OCI-LY3 (cell line): ENCODE measurements at regions not wholly inside any gene's neighbourhood (a gene's known extent, or its start where the extent isn't known, plus 50 kb on each side); places are given as distances from the start of the nearest gene placed in this dataset.

Source experiments
- CTCF ChIP-seq: fragments of 200-600, 300-600 bp; sonication (generic); IDR thresholded peaks from 2 replicates; pipeline ENCODE4 v1.5.1; 2014; ENCODE audit warnings: antibody characterized with exemption, low read length, low read depth
- EZH2phosphoT487 ChIP-seq: fragments of 200-600 bp; shearing (Covaris generic); IDR thresholded peaks from 2 replicates; pipeline ENCODE4 v1.6.1; 2018; ENCODE audit warnings: antibody characterized with exemption, mixed run types, low read depth

DNA sequence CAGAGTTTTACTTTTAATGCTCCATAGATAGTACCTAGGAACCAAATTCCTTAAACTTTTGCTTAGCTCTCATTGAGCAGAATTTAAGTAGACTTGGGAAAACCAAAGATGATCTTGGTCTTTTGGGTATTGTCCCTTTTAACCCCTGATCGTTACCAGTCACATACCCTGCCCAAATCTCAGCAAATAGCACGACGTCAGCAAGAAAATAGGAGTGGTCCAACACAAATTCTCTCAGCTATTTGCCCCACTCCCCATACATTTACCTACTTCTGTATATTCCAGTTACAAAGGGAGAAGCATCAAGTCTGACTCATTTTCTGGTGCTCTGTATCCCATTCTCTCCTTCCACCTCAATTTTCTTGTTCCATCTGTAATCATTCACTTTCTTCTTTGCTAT is 387.3 kb downstream of the CCDC85A start:
- no peak for TF ChIP-seq CTCF
- TF ChIP-seq EZH2phosphoT487 = no peak
